GM10266 (cell line): ENCODE measurements at regions not wholly inside any gene's neighbourhood (a gene's known extent, or its start where the extent isn't known, plus 50 kb on each side); places are given as distances from the start of the nearest gene placed in this dataset.
"Not testable (repeated sequence)": the region's sequence is repeated elsewhere in the genome, so short reads cannot be mapped to it uniquely, and the experiment has no call there.

ENCODE experiments used
- DNase-seq: peaks from one replicate; pipeline ENCODE4 v3.0.0; 2012; ENCODE audit errors: extremely low spot score
- CTCF ChIP-seq: IDR thresholded peaks from 2 replicates; pipeline ENCODE4 v1.5.1; 2012; ENCODE audit warnings: mild to moderate bottlenecking, low read depth; ENCODE audit not compliant: control insufficient read depth, insufficient read depth; ENCODE audit errors: missing control alignments

DNA sequence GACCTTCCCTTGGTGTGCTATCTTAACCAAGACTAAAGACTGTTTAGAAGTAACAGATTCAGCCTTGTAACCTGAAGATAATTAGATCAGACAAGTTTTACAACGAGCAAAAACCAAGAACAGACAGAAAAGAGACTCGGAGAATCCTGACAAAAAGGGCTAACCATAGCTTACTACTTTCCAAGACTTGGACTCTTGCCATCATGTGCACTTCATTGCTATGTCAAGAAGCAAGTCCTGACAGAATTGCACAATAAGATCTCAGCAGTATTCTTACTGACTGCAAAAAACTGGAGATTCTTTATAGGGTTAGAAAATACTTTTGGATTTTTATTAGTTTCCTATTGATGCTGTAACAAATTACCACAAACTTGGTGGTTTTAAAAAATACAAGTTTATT lies 1539.0 kb upstream of the NUDT12 start:
- DNase-seq, result no peak
- TF ChIP-seq CTCF, result no peak

GRCh38 chr5:105088961-105089360 lies 1526.4 kb upstream of the NUDT12 start:
- TF ChIP-seq CTCF, result no peak
- no peak for DNase-seq

DNA sequence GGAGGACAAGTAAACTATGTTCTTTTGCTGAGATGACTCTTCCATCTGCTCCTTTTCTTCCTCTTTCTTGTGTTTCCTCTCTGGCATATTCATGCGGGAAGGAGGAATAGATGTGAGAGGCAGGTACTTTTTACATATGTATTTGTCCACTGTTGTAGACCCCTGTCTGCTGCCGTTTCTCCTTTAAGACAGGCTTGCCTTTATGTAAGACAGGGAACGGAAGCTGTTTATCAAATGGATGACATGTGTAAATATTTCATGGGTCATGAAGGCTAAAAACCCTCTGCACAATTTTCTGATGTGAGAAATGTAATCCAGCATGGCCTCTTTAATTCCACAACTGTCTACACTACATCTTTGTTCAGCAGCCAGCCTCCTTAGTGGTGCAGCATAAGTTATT lies 1525.5 kb upstream of the NUDT12 start:
- no peak for TF ChIP-seq CTCF
- DNase-seq, result no peak

DNA sequence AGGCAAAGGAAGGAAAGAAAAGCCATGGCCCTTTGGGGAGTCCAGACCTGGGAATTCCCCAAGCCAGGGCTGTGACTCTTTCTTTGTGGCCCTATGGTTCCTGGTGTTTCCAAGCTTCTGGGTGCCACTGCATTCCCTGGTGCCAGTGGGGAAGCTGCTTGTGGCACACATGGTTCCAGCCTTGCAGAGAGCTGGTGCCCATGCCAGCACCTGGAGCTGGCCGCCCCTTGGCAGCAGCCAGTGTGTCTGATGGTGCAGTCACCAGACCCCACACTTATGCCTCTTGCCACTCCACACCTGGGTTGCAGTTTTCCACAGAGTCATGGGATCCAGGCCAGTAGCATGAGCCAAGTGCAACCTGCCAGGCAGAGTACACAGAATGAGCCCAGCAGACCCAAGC lies 1495.3 kb upstream of the NUDT12 start:
- no peak for DNase-seq
- TF ChIP-seq CTCF, result no peak

GRCh38 chr5:105057001-105057436 lies 1494.4 kb upstream of the NUDT12 start:
- no peak for TF ChIP-seq CTCF
- no peak for DNase-seq

GRCh38 chr5:105054406-105054805 lies 1491.8 kb upstream of the NUDT12 start:
- no peak for TF ChIP-seq CTCF
- no peak for DNase-seq

DNA sequence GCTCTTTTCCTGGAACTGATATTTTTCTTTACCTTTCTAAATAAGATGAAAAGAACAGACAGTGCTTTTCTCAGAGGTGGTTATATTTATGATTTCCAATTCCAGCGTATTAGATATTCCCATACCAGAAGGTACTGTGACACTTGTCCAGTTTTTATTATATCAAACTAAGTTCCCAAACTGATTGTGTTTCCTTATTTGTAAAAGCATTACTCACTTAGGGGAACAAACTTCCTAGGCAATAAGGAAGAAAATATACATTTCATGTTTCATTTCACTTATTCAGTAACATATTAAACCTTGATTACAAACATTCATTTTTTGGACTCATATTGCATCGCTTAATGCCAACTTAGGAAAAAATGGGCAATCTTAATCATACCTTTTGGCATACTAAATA lies 1480.0 kb upstream of the NUDT12 start:
- no peak for TF ChIP-seq CTCF
- DNase-seq, result no peak

DNA sequence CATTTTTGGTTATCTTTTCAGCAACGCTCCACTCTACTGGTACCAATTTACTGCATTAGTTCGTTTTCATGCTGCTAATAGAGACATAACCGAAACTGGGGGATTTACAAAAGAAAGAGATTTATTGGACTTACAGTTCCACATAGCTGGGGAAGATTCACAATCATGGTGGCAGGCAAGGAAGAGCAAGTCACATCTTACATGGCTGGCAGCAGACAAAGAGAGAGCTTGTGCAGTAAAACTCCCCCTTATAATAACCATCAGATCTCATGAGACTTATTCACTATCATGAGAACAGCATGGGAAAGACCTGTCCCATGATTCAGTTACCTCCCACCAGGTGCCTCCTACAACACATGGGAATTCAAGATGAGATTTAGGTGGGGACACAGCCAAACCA lies 1474.2 kb upstream of the NUDT12 start:
- not testable (repeated sequence) for DNase-seq
